ENCODE measurements at regions not wholly inside any gene's neighbourhood (a gene's known extent, or its start where the extent isn't known, plus 50 kb on each side); places are given as distances from the start of the nearest gene placed in this dataset.

DNA sequence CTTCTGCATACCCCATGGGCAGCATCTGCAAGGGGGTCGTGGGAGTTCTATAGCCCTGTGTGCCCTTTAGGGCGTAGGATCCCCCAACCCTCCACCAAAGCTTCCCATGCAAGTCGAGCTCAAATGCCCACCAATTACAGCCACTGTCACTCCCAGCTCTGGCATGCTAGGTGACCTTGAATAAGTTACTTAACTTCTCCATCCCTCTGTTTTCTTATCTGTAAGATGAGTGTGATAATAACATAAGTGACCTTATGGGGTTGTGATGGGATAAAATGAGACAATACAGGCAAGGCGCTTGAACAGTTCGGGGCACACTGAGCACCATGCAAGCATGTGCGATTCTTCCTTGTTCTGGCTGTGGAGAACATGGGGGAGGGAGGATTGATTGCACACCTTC, 74.8 kb upstream of the POMGNT2 start:
- TF ChIP-seq, protein P1, sequence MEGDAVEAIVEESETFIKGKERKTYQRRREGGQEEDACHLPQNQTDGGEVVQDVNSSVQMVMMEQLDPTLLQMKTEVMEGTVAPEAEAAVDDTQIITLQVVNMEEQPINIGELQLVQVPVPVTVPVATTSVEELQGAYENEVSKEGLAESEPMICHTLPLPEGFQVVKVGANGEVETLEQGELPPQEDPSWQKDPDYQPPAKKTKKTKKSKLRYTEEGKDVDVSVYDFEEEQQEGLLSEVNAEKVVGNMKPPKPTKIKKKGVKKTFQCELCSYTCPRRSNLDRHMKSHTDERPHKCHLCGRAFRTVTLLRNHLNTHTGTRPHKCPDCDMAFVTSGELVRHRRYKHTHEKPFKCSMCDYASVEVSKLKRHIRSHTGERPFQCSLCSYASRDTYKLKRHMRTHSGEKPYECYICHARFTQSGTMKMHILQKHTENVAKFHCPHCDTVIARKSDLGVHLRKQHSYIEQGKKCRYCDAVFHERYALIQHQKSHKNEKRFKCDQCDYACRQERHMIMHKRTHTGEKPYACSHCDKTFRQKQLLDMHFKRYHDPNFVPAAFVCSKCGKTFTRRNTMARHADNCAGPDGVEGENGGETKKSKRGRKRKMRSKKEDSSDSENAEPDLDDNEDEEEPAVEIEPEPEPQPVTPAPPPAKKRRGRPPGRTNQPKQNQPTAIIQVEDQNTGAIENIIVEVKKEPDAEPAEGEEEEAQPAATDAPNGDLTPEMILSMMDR (conservative IDR thresholded peaks at IDR 0.05 in 1 of 2, IDR thresholded peaks at IDR 0.05 in 1 of 2; ENCODE audit: extremely low read depth in 1 of 2, insufficient read depth in 1 of 2, low read depth in 1 of 2, low read length in 2 of 2), result no peak
- TF ChIP-seq EZH2 (IDR thresholded peaks at IDR 0.05; ENCODE audit: borderline replicate concordance, low read length), result no peak

Measured in mammary epithelial cell (primary cell).